Thyroid gland (tissue), 4 donors: ENCODE measurements at regions not wholly inside any gene's neighbourhood (a gene's known extent, or its start where the extent isn't known, plus 50 kb on each side); places are given as distances from the start of the nearest gene placed in this dataset.

Experiments
- POLR2A ChIP-seq, 2 donors: fragments of 450-650 bp; IDR thresholded peaks; one replicate each; pipeline ENCODE4 v1.6.1; 2017; ENCODE audit warnings: antibody characterized with exemption in 2 of 2, mild to moderate bottlenecking in 2 of 2, moderate library complexity in 1 of 2
- TF ChIP-seq, protein P1 (sequence below), 6 experiments: fragments of 200-600 bp in 3 of 6; fragments of 450-650 bp in 3 of 6; sonication (generic) in 3 of 6; IDR thresholded peaks; one replicate each; pipeline ENCODE4 v1.5.1; 2016 to 2019; ENCODE audit warnings: antibody characterized with exemption in 6 of 6, mild to moderate bottlenecking in 2 of 6, inconsistent platforms in 1 of 6, moderate library complexity in 1 of 6

- TF ChIP-seq, protein P1, sequence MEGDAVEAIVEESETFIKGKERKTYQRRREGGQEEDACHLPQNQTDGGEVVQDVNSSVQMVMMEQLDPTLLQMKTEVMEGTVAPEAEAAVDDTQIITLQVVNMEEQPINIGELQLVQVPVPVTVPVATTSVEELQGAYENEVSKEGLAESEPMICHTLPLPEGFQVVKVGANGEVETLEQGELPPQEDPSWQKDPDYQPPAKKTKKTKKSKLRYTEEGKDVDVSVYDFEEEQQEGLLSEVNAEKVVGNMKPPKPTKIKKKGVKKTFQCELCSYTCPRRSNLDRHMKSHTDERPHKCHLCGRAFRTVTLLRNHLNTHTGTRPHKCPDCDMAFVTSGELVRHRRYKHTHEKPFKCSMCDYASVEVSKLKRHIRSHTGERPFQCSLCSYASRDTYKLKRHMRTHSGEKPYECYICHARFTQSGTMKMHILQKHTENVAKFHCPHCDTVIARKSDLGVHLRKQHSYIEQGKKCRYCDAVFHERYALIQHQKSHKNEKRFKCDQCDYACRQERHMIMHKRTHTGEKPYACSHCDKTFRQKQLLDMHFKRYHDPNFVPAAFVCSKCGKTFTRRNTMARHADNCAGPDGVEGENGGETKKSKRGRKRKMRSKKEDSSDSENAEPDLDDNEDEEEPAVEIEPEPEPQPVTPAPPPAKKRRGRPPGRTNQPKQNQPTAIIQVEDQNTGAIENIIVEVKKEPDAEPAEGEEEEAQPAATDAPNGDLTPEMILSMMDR (IDR thresholded peaks at IDR 0.05): no peak
- no peak for TF ChIP-seq POLR2A (IDR thresholded peaks at IDR 0.05)
Measured at GRCh38 chr10:2852574-2853323, 214.6 kb upstream of the PFKP start.
